Heart right ventricle (tissue), 16 donors: ENCODE measurements at regions not wholly inside any gene's neighbourhood (a gene's known extent, or its start where the extent isn't known, plus 50 kb on each side); places are given as distances from the start of the nearest gene placed in this dataset.
A peak's percentile ranks its signal among the peaks of the same experiment; 100 is the strongest.

Source experiments
- ATAC-seq, 8 donors: fragments of 200-7000 bp; cut with Tn5 transposase; one replicate each; pipeline ENCODE4 v1.9.1; 2020; ENCODE audit warnings: mild to moderate bottlenecking in 8 of 8, moderate library complexity in 8 of 8, moderate number of reproducible peaks in 1 of 8
- DNase-seq, 2 donors: peaks; one replicate each; pipeline ENCODE4 v3.0.0-alpha.2; 2020
- H3K27ac ChIP-seq, 10 donors: fragments of 200-600 bp; sonication (generic) in 2 of 10; one replicate each; pipeline versions ENCODE4 v1.5.0 to v1.8.0; 2020 to 2022; ENCODE audit warnings: mild to moderate bottlenecking in 3 of 10
- H3K27me3 ChIP-seq, 7 donors: fragments of 200-600 bp; one replicate each; pipeline ENCODE4 v1.8.0; 2021 to 2022; ENCODE audit warnings: mild to moderate bottlenecking in 2 of 7
- H3K36me3 ChIP-seq, 9 donors: fragments of 200-600 bp; sonication (generic) in 1 of 9; one replicate each; pipeline versions ENCODE4 v1.5.0 to v1.8.0; 2020 to 2022; ENCODE audit warnings: mild to moderate bottlenecking in 2 of 9
- H3K4me1 ChIP-seq, 9 donors: fragments of 200-600 bp; sonication (generic) in 1 of 9; one replicate each; pipeline versions ENCODE4 v1.5.0 to v1.8.0; 2020 to 2022; ENCODE audit warnings: mild to moderate bottlenecking in 4 of 9
- H3K4me3 ChIP-seq, 10 donors: fragments of 200-600 bp; sonication (generic) in 2 of 10; one replicate each; pipeline versions ENCODE4 v1.5.0 to v1.8.0; 2020 to 2022; ENCODE audit warnings: mild to moderate bottlenecking in 7 of 10, moderate library complexity in 2 of 10
- H3K9me3 ChIP-seq, 11 donors: fragments of 200-600 bp in 10 of 11; sonication (generic) in 2 of 11; one replicate each; pipeline versions ENCODE4 v1.5.0 to v1.8.0; 2013 to 2022; ENCODE audit warnings: mild to moderate bottlenecking in 2 of 11, control low read depth in 1 of 11, moderate library complexity in 1 of 11
- WGBS, 2 donors: extraction: QIAGEN DNeasy Blood & Tissue Kit; methylation state at CpG; one replicate each; pipeline ENCODE4 v1.1.7; 2013; ENCODE audit warnings: inconsistent platforms in 1 of 2; 5-methylcytosine and 5-hydroxymethylcytosine counted together
- intact Hi-C, 10 donors: fragments of 100-400 bp; cut with DNase I; formaldehyde crosslinking; loops; one replicate each; pipeline versions ENCODE4 v1.11.1 to v1.14.2; 2022
- TF ChIP-seq, protein P1 (sequence below), 9 donors: fragments of 200-600 bp; sonication (generic) in 2 of 9; IDR thresholded peaks; one replicate each; pipeline versions ENCODE4 v1.5.0 to v1.8.0; 2021 to 2022; ENCODE audit warnings: antibody characterized with exemption in 9 of 9, mild to moderate bottlenecking in 5 of 9, moderate library complexity in 1 of 9
- donor health status: Arrhythmogenic right ventricular cardiomyopathy.
- donor health status: ischemic (EF 13 %, LVEDD 7.1; RV severe dilation, severe dysfunction).
- donor health status: healthy with polysubstance abuse.
- donor health status: DM: no; HTN: yes; CAD: no.
- donor health status: DM: no; HTN: no; CAD: no.
- donor health status: ischemic (EF 25% LVEDD 6.9; RV normal size, moderate dysfunction).
- donor health status: ischemic (EF 25% LVEDD 5.7; RV mildly dilated, moderate dysfunction).
- donor health status: healthy.
- donor health status: DM: yes; HTN: yes; CAD: no.
- donor health status: Ischemic cardiomyopathy.
- donor health status: ischemic (EF 35%, LVEDD 5.7; RV mildly dilated, moderate dysfunction).
- donor health status: nonischemic (EF 11% LVEDD 7.7; RV severe dilation, severe dysfunction).
- donor health status: DM: yes; HTN: yes; CAD: no.
- donor health status: PGD.
- donor health status: ischemic (EF 29% LVEDD 5.4; RV normal size, mild dysfunction).
- donor health status: nonischemic (EF 23%, LVEDD 6.1; RV moderate dilation, normal function).

DNA sequence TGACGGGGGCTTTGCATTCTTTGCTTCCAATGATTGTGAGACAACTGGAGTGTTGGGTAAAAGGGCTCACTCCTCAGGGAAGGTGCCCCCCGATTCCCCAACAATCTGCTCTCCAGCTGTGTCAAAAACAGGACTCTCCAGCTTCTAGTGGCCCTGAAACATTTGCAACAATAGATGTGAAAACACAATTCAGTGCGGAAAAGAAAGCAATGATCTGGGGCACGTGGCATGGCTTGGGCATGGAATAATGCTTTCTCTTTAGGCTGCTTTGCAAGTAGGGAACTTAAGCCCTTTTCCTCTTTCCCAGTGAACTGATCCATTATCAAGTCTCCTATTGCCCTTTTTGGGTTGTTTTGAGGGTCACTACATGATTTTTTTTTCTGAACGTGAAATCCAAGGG lies 239.9 kb downstream of the C4orf33 start:
- H3K9me3 ChIP-seq: no peaks in the 10 kb centered on the region
- ATAC-seq (no peak), DNase-seq (no peak)
- WGBS, 2 donors: 69 to 72% methylated on average over 5 of the region's 5 CpGs
- H3K4me3 ChIP-seq: no peak overlapping the region
- H3K27ac ChIP-seq: no peak overlapping the region
- no peaks in the 10 kb centered on the region for H3K36me3 ChIP-seq
- H3K27me3 ChIP-seq: peaks cover 0 to 6% (median 0%) of the 10 kb centered on the region in 7 donors
- TF ChIP-seq, protein P1, sequence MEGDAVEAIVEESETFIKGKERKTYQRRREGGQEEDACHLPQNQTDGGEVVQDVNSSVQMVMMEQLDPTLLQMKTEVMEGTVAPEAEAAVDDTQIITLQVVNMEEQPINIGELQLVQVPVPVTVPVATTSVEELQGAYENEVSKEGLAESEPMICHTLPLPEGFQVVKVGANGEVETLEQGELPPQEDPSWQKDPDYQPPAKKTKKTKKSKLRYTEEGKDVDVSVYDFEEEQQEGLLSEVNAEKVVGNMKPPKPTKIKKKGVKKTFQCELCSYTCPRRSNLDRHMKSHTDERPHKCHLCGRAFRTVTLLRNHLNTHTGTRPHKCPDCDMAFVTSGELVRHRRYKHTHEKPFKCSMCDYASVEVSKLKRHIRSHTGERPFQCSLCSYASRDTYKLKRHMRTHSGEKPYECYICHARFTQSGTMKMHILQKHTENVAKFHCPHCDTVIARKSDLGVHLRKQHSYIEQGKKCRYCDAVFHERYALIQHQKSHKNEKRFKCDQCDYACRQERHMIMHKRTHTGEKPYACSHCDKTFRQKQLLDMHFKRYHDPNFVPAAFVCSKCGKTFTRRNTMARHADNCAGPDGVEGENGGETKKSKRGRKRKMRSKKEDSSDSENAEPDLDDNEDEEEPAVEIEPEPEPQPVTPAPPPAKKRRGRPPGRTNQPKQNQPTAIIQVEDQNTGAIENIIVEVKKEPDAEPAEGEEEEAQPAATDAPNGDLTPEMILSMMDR (IDR thresholded peaks at IDR 0.05): no peak
- no peaks in the 10 kb centered on the region for H3K4me1 ChIP-seq
- intact Hi-C loops: no loop called here

DNA sequence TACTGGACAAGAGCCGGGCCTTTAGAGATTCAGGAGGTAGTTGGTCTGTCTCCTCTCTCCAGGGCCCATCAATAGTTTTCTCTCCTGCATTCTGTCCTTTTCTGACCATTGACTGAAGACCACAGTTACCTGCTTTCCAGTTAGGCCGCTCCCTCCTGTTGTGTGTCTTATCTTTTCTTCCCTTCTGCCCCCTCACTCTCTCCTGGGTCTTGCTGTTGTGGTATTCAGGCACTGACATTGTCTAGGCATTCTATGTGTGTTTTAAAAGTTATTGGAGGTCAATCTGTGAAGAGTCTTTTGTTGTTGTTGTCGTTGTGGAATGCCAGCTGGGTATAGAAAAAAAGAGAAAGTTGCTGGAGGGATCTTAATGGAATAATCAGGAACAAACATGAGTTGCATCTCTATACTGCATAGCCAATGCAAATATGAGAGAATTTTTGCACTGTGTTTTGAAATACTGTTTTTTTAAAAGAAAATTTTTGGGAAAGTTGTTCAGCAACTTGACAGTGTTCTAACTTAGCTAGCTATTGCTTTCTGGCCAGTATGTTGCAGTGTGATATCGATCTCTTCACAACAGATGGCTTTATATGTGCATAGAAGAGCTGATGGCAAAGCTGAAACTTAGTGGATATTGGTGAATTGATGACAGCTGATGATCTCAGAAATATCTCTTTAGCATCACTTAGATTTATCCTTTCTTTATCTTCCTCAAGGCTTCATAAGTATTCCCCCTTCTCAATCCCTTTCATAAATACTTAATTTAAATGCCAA lies 240.7 kb downstream of the C4orf33 start:
- DNase-seq (no peak), ATAC-seq (no peak)
- Histone ChIP-seq H3K4me3 (no peak overlapping the region), H3K27me3 (peaks cover 0 to 8% (median 0%) of the 10 kb centered on the region in 7 donors), H3K9me3 (no peaks in the 10 kb centered on the region), H3K4me1 (no peaks in the 10 kb centered on the region), H3K36me3 (no peaks in the 10 kb centered on the region), H3K27ac (no peak overlapping the region)
- intact Hi-C loops: no loop called here
- whole genome bisulfite sequencing, 2 donors: 74 to 87% methylated on average over 4 of the region's 4 CpGs
- TF ChIP-seq, protein P1 (IDR thresholded peaks at IDR 0.05): no peak

DNA sequence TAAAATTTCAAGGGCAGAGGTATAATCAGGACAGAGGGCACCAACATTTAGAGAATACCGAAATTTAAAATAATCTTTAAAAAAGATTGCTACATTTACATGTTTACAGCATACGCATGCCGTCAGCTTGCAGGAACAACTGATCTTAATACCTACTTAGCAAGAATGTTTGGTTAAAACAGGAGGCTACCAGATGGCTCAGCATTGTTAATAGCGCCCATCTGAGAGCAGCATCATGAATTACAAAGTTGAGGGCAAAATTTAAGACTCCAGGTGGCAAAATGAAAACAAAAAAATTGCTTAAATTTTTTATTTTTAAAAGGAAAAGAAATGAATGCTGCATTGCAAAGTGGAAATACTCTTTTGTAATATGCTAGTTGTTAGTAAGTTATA lies 241.3 kb downstream of the C4orf33 start:
- WGBS, 2 donors: 91 to 96% methylated on average over 4 of the region's 4 CpGs
- Histone ChIP-seq H3K9me3 (no peaks in the 10 kb centered on the region), H3K27ac (no peak overlapping the region), H3K4me3 (no peak overlapping the region), H3K27me3 (peaks cover 0 to 8% (median 0%) of the 10 kb centered on the region in 7 donors), H3K36me3 (no peaks in the 10 kb centered on the region), H3K4me1 (peaks cover 0 to 3% (median 0%) of the 10 kb centered on the region in 9 donors)
- no peak for DNase-seq
- no peak for ATAC-seq
- TF ChIP-seq, protein P1 (IDR thresholded peaks at IDR 0.05): no peak
- intact Hi-C loops: no loop called here

DNA sequence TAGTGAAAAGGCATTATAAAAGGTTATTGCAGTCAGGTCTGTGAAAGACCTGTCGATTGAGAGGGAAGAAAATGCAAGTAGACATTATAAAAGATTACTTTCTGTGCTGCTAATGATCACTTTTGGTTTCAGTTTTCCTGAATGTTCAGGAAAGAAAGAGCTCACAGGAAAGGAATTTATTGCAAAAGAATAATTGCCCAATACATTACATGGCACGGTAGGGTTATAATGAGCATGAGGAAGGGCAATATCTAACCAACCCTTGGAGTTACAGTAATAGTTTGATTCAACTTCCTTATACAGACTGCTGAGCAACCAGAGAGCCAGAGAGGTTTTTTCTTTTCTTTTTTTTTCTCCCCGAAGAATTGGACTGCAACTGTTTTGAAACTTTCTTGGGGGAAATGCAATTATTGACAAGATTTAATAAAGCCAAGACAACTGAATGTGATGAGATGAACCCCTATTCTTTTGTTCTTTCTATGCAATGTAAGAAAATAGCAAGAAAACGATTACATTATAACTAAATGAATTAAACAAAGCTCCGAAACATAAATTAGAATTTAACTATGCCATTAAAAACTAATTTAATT lies 247.0 kb downstream of the C4orf33 start:
- intact Hi-C loops: loop anchor here in 2 of 10 donors (5.0 kb wide), 1 partner anchor 299 kb away; no protein-coding TSS in a partner anchor
- H3K27ac ChIP-seq: peak overlapping the region in 1 of 10 donors; percentile 81
- 44 to 74% methylated on average over 5 of the region's 5 CpGs for WGBS, 2 donors
- ATAC-seq (peak in 4 of 8 donors; percentile 38 to 89 (median 60)), DNase-seq (no peak)
- no peaks in the 10 kb centered on the region for H3K9me3 ChIP-seq
- TF ChIP-seq, protein P1 (IDR thresholded peaks at IDR 0.05): no peak
- H3K27me3 ChIP-seq: peaks cover 0 to 14% (median 0%) of the 10 kb centered on the region in 7 donors
- H3K4me3 ChIP-seq: peak overlapping the region in 1 of 10 donors; percentile 19
- H3K36me3 ChIP-seq: no peaks in the 10 kb centered on the region
- peaks cover 0 to 21% (median 0%) of the 10 kb centered on the region in 9 donors for H3K4me1 ChIP-seq
